Sciatic nerve (tissue), 2 donors: ENCODE measurements at regions not wholly inside any gene's neighbourhood (a gene's known extent, or its start where the extent isn't known, plus 50 kb on each side); places are given as distances from the start of the nearest gene placed in this dataset.
"Not testable (repeated sequence)": the region's sequence is repeated elsewhere in the genome, so short reads cannot be mapped to it uniquely, and the experiment has no call there.

Source experiments
- ATAC-seq: fragments of 200-7000 bp; cut with Tn5 transposase; one replicate; pipeline ENCODE4 v1.9.1; 2020; ENCODE audit warnings: mild to moderate bottlenecking, moderate library complexity
- DNase-seq: peaks from one replicate; pipeline ENCODE4 v3.0.0-alpha.2; 2020; ENCODE audit warnings: low spot score
- intact Hi-C: fragments of 100-400 bp; cut with DNase I; formaldehyde crosslinking; loops from one replicate; pipeline ENCODE4 v1.14.2; 2022
- donor health status: DM: no; HTN: no; CAD: no.
- donor health status: DM: no; HTN: no; CAD: no.

DNA sequence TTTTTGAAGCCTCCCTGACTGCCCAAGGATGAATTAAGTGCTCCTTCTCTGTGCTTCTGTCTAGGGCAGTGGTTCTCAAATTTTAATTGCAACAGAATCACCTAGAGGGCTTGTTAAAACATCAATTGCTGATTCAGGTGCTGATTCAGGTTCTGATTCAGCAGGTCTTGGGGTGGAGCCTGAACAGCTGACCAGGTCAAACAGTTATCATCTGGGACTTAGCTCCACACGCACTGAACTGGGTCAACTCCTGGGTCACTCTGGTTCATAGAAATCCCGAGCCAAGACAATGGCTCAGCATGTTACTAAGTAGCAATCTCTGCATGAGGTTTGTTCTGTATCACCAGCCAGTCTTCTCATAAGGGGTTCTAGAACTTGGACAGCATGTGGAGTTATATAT is 192.3 kb downstream of the GJA1 start:
- no peak for DNase-seq
- ATAC-seq = peak; percentile 73
- intact Hi-C loops = no loop called here

DNA sequence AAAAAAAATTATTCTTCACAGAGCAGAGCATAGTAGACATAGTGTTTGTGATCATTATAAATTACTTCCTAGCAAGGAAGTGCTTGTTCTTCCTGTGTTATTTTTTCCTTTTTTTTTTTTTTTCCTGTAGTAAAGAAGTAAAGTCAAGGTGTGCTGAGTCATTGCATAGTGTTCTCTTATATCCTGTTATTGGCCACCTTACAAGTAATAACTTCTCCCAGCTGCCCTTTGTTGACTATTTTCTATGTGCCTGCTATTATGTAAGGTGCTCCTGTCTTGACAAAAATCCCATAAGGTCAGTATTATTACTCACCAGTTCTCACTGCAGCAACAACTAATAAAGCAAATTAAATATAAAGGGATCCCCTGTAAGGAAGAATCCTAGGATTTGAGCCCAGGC is 195.3 kb downstream of the GJA1 start:
- DNase-seq = no peak
- no peak for ATAC-seq
- intact Hi-C loops = no loop called here

DNA sequence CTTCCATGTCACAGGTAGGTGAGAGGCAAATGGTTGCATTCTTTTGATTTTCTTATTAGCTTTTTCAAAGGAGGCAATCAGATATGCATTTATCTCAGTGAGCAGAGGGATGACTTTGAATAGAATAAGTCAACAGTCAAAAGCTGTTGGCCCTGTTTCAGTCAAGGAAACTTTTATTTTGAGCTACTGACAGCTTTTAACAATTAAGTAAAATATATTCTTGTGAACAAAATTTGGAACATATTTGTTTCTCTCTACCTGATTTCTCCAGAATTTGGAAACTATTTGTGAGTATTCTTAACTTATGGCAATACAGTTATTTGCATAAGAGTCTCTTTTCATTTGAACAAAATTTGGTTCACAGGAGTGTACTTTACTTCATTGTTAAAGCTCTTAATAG is 196.3 kb downstream of the GJA1 start:
- DNase-seq, intact Hi-C loops, ATAC-seq: not testable (repeated sequence)

DNA sequence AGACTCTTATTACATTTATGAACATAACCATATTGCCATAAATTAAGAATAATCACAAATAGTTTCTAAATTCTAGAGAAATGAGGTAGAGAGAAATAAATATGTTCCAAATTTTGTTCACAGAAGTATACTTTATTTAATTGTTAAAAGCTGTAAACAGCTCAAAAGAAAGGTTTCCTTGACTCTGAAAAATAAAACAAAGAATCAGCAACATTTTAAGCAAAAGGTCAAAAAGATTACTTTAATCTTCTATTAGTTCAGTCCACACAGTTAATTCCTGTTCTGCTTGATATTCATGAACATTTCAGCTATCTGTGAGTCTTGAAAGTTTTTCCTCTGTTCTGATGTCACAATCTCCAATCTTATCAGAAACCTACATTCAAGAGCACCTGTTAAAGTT is 197.9 kb downstream of the GJA1 start:
- DNase-seq (no peak), ATAC-seq (no peak)
- intact Hi-C loops = no loop called here

DNA sequence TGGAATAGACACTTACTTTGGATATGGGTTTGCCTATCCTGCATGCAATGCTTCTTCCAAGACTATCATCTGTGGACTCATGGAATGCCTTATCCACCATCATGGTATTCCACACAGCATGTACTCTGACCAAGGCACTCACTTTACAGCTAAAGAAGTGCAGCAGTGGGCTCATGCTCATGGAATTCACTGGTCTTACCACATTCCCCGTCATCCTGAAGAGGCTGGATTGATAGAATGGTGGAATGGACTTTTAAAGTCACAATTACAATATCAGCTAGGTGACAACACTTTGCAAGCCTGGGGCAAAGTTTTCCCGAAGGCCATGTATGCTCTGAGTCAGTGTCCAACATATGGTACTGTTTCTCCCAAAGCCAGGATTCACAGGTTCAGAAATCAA is 199.1 kb downstream of the GJA1 start:
- ATAC-seq, intact Hi-C loops, DNase-seq: not testable (repeated sequence)

DNA sequence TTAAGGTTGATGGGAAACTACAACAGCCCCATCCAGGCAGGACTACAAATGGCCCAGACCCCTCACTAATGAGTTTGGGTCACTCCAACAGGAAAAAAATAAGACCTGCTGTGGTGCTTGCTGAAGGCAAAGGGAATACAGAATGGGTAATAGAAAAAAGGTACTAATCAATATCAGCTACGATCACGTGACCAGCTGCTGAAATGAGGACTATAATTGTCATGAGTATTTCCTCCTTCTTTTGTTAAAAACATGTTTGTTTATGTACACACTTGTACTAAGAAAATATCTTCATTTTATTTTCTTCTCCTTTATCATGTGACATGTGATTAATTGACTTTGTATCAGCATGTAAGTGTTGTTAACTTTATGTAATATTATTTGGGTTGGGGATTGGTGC is 199.9 kb downstream of the GJA1 start:
- ATAC-seq = no peak
- no peak for DNase-seq
- intact Hi-C loops = no loop called here

DNA sequence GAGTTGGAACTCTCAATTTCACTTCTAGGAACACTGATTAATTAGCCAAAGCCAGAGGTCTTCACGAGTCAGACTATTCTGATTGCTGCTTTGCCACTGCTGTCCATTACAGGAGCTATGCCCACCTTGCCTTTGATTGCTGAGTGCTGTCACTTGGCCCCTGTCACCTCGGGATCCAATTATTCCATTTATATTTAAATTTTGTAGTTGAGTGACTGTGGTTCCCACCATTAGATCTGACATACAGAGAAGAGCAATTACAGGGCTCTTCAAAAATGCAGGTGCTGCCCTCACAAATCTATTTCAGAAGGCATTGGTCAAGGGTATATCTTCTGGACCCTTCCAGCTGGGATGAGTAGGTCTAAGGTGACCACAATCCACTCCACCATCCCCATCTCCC is 200.8 kb downstream of the GJA1 start:
- intact Hi-C loops, ATAC-seq, DNase-seq: not testable (repeated sequence)

DNA sequence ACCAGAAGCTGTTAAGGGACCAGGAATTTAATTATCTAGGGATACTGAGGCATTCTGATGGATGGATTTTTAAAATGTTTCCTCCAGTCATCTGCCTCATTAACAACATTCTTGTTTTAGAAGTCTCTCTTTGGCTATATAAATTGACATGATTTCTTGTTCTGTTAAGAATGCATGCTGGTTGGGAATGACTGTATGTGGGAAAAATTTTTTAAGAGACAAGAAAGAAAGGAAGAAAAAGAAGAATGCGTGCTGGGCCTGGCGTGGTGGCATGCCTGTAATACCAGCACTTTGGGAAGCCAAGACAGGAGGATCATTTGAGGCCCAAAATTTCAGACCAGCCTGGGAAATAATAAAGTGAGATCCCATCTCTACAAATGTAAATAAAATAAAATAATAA is 203.6 kb downstream of the GJA1 start:
- ATAC-seq (no peak), DNase-seq (no peak)
- intact Hi-C loops = no loop called here

DNA sequence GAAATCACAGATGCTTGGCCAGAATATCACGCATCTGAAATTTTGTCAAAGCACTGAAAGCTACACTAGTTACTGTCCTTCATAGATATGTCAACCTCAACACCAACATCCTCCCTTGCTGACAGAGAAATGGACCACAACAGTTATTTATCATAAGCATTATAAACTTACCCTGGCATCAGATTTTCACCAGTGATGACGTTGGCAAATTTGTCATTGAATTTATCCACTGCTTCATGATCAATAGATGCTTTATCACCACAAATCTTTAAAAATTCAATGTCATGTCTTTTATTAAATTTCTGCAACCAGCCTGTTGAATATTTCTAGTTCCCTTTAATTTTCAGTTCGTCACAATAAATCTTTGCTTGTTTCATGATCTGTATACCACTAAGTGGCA is 205.7 kb downstream of the GJA1 start:
- ATAC-seq (no peak), DNase-seq (no peak)
- intact Hi-C loops = no loop called here

DNA sequence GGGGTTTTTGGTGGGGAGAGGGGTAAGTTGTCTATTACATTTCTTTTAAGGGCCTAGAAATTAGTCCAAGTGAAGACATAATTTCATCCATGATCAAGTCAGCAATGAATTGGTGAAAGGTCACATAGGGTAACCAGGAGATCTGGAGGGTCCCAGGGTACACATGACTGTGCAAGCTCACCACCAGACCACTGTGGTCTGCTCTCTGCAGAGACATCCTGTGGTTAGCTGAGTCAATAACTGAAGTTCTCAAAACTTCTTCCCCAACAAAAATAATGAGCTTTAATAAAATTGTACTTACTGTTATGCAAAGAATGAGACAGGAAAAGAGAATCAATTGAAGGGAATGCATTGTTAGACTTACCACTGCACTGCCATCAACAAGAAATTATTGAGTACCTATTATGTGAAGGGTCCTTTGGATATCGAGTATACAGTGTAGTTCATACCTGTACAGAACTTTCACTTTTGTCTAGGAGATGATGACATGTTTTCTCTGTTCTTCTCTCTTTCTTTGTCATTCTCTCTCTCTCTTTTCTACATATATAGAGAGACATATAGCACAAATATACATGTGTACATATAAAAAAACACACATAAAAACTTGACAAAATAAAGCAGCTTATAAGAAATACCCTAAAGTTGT is 209.8 kb downstream of the GJA1 start:
- ATAC-seq (no peak), DNase-seq (no peak)
- intact Hi-C loops = no loop called here

DNA sequence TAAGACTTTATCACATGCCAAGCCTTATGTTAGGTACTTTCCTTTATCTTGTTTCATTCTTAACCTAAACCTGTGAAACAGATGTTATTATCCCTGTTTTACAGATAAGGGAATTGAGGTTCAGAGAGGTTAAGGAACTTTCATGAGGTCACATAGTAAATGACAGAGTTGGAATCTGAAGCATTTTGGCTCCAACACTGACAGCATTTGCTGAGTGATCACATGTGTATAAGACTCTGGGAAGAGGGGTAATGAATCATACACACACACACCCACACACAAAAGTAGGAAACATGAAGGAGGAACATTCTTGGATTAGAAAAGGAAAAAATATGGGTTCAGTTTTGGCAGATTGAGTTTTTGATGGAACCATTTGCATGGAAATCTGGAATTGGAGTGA is 212.5 kb downstream of the GJA1 start:
- intact Hi-C loops = no loop called here

DNA sequence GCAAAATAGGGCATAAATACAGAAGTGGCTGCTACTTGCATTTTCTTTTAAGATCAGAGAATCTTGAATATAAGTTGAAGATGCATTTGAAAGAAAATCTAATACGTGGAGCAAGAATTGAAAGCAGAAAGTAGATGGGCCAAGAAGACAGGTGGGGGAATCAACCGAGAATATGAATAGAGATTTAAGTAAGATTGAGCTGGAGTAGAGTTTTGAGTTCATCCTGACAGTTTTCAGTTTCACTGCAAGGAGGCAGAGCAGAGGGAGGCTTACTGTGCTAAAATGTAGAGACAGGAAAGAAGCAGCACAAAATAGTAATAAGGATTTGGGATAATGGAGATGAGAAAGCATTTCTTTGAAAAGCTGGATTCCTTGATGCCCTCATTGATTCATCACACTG is 214.5 kb downstream of the GJA1 start:
- intact Hi-C loops = no loop called here
- ATAC-seq = no peak
- DNase-seq = no peak

More for the DNA sequence above, 212.5 kb downstream of the GJA1 start:
- no peak for DNase-seq
- ATAC-seq = no peak

DNA sequence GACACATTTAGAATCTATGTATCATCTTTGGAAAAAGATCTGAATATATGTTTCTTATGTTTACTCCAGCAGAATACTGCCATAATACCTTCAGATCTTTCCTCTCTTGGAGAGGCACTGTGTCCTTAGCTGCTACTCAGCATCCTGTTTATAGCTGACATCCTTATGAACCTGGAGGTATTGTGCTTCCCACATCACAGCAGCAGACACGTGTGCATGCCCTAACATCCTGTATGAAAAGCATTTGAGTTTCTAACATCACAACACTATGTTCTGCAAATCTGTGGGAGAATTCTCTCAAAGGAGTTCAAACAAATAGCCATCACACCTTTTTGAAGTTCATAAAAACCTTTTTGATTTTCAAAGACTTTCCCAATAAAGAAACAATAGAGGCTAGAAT is 216.0 kb downstream of the GJA1 start:
- DNase-seq (no peak), ATAC-seq (no peak)
- intact Hi-C loops = no loop called here

DNA sequence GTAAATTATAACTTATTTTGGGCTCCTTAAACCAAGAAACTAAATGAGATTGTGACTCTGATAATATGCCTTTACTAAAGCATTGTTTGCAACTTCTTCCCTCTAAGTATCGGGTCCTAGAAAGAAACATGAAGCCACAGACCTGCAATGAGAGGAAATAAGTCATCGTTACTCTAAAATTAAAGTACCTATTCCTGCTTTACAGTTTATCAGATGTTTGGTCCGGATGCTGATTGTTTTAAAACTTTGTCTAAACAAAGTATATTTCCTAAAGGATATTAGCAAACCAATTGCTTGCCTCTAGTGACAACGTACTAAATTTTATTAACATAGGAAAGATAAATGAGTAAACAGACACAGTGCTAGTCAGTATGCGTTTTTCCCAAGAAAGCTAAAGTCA is 216.8 kb downstream of the GJA1 start:
- intact Hi-C loops = no loop called here
- ATAC-seq = no peak
- no peak for DNase-seq

DNA sequence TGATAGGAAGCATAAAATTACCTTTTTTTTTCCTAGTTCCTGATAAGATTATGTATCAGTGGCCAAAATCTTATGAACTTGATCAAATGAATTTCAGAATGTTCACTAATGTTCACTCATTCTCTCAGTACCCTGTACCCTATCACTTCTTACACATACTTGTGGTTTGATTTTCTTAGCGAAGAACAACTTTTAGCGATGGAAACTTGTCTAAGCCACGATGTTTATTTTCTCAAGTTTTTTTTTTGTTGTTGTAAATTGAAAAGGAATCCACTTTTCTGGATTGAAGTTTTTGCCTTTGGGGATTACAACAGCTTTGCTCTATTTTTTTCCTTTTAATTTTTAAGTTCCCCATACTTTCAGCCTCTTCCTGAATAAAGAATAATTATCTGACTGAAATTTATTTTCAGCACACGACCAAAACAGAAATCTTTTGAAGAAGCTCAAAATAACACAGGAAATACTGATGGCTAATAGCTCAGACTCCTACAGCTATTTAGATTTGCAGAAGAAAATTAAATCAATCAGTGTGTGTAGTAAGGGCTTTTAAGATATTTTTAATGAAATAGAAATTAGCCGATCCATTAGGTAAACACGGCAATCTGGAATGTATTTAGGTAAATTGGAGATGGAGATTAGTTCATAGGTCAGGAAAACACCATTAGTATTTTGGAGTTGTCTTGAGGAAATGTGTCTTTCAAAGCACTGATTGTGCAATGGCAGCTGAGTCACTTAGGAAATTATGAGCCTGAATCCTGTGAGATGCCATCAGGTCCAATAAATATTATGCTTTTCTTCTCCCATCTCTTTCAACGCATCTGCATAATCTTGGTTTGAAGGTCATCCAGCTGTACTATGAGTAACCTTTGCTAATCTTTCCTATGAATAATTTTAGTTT is 217.5 kb downstream of the GJA1 start:
- ATAC-seq = peak; percentile 92
- intact Hi-C loops = no loop called here
- no peak for DNase-seq

DNA sequence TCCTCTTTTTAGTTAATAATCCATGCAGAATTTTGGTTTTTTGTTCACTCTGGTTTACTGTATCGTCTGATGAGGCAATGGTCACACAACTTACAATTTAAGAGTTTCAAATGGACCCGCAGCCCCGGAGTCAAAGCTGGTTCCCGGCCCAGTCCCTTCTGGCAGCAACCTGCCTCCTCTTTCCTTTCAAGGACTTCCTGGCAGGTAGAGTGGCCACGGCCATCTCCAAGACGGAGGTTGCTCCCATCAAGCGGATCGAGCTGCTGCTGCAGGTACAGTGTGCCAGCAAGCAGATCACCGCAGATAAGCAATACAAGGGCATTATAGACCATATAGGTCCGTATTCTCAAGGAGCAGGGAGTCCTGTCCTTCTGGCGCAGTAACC is 218.2 kb downstream of the GJA1 start:
- intact Hi-C loops = no loop called here
- DNase-seq (no peak), ATAC-seq (no peak)

DNA sequence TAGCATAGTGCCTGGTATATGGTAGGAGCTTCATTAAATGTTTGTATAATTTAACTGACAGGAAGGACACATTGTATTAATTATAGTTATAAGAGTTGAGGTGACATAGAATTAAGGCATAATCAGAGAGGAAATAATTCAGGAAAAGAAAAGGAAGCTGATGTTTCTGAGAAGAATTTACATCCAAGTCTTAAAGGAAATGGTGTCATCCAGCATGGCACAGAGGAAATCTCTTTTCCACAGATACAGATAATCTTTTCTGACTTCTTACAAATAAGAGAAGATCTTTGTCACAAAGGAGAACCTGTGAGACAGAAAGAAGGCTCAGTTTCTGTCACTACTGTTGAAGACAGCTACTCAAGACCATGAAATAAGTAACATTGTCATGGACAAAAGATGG is 222.5 kb downstream of the GJA1 start:
- intact Hi-C loops = no loop called here
- ATAC-seq (no peak), DNase-seq (no peak)

DNA sequence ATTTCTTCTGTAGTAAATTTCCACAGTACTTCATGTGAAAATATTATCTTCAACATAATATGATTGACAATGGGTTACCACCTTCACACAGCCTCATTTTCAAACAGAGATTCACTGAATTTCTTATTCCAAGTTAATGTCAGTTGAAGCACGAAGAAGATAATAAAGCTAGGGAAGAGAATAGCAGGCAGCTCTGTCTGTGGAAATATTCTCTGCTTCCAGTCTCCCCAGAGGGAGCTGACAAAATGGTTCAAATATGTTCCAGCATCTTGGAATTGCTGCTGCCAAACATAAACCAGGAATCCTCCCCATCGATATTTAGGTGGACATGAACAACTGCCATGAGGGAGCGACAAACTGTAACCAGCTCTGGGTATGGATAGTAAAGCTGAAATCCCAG is 224.8 kb downstream of the GJA1 start:
- ATAC-seq = no peak
- intact Hi-C loops = no loop called here
- DNase-seq = no peak

DNA sequence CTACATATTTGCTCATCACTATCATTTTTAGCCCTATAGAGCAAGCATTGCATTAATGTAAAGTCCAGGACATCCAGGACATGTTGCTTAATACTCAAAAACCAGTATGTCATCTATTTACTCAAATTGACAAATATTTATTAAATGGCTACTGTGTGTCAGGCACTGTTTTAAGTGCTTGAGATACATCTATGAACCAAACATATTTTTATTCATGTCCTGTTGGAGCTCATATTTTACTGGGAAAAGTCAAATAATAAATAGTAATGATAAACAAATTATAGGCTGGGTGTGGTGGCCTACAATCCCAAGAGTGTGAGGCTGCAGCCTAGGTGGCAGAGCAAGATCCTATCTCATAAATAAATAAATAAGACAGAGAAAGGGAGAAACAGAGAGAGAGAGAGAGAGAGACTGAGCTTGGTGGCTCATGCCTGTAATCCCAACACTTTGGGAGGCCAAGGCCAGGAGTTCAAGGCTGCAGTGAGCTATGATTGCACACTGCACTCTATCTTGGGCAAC is 227.9 kb downstream of the GJA1 start:
- DNase-seq (no peak), ATAC-seq (no peak)
- intact Hi-C loops = no loop called here

DNA sequence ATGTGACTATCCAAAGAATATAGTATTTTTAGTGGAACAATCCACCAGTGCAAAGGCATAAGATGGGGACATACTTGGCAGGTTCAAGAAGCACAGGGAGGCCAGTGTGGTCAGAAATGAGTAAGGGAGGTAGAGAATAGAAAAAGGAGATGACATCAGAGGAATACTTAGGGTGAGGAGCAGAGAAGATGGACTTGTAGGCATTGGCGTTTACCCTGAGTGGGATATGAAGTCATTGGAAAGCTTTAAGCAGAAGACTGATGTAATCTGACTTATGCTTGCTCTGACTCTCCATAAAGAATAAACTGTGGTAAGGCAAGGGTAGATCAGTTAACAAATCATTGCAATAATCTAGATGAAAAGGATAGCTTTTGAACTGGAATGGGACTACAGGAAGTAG is 228.7 kb downstream of the GJA1 start:
- ATAC-seq (no peak), DNase-seq (no peak)
- intact Hi-C loops = no loop called here
